ENCODE measurements at regions not wholly inside any gene's neighbourhood (a gene's known extent, or its start where the extent isn't known, plus 50 kb on each side); places are given as distances from the start of the nearest gene placed in this dataset.

DNA sequence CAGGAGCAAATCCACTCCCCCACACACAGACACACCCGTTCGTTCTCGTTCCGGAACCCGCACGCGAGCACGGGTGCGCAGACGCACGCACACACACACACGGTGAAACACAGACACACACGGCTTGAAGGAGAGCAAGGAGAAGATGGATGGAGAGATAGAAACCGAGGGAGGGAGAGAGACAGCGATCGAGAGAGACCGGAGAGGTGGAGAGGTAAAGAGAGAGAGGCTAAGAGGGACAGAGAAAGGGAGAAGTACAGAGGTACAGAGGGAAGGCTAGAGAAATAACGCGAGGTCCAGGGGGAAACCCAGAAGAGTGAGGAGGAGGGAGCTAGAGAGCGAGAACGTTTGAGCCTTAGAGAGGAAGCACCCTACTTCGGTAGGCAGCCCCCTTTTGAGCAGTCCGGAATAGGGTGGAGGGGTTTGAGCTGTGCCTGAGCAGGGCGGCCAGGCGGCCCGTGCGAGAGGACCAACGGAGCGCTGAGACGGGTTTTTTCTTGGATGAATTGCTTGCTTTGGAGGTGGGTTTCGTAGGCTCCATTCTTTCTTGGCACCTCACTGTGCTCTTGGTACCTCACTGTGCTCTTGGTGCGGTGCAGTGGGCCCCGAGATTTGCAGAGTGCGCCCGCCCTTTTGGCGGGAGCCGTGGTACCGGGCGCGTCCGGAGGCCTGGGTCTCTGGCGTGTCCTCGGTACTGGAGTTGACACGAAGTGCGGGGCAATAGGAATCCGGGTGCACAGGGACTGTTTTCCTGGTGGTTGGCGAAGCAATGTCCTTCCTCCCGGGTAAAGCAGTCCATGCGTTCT lies 88.4 kb upstream of the RHOU start (continued):
- no peak for TF ChIP-seq ZNF140 (tag by site-specific recombination; IDR thresholded peaks at IDR 0.05)
- peak; percentile 6; the same call in 1 of the 2 replicates for TF ChIP-seq ZFP69B (tag by site-specific recombination; IDR thresholded peaks at IDR 0.05)
- TF ChIP-seq PRDM10 (tag by site-specific recombination; IDR thresholded peaks at IDR 0.05) = no peak
- TF ChIP-seq ZNF701 (tag by site-specific recombination; IDR thresholded peaks at IDR 0.05) = no peak
- peak; percentile 88 for TF ChIP-seq PRDM1 (tag by site-specific recombination; IDR thresholded peaks at IDR 0.05)
- TF ChIP-seq, protein P1, sequence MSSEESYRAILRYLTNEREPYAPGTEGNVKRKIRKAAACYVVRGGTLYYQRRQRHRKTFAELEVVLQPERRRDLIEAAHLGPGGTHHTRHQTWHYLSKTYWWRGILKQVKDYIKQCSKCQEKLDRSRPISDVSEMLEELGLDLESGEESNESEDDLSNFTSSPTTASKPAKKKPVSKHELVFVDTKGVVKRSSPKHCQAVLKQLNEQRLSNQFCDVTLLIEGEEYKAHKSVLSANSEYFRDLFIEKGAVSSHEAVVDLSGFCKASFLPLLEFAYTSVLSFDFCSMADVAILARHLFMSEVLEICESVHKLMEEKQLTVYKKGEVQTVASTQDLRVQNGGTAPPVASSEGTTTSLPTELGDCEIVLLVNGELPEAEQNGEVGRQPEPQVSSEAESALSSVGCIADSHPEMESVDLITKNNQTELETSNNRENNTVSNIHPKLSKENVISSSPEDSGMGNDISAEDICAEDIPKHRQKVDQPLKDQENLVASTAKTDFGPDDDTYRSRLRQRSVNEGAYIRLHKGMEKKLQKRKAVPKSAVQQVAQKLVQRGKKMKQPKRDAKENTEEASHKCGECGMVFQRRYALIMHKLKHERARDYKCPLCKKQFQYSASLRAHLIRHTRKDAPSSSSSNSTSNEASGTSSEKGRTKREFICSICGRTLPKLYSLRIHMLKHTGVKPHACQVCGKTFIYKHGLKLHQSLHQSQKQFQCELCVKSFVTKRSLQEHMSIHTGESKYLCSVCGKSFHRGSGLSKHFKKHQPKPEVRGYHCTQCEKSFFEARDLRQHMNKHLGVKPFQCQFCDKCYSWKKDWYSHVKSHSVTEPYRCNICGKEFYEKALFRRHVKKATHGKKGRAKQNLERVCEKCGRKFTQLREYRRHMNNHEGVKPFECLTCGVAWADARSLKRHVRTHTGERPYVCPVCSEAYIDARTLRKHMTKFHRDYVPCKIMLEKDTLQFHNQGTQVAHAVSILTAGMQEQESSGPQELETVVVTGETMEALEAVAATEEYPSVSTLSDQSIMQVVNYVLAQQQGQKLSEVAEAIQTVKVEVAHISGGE (tag by site-specific recombination; conservative IDR thresholded peaks at IDR 0.05; ENCODE audit: low read depth) = no peak
- TF ChIP-seq ZNF555 (tag by site-specific recombination; conservative IDR thresholded peaks at IDR 0.05) = no peak
- TF ChIP-seq, protein P2, sequence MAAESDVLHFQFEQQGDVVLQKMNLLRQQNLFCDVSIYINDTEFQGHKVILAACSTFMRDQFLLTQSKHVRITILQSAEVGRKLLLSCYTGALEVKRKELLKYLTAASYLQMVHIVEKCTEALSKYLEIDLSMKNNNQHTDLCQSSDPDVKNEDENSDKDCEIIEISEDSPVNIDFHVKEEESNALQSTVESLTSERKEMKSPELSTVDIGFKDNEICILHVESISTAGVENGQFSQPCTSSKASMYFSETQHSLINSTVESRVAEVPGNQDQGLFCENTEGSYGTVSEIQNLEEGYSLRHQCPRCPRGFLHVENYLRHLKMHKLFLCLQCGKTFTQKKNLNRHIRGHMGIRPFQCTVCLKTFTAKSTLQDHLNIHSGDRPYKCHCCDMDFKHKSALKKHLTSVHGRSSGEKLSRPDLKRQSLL (tag by site-specific recombination; IDR thresholded peaks at IDR 0.05) = 0 out of 2 replicates have a peak, but pooled peaks have one; percentile 4
- TF ChIP-seq GLI4 (tag by site-specific recombination; IDR thresholded peaks at IDR 0.05) = 0 out of 2 replicates have a peak, but pooled peaks have one; percentile 7
- TF ChIP-seq GLI2 (tag by site-specific recombination; IDR thresholded peaks at IDR 0.05; ENCODE audit: borderline replicate concordance, low read depth) = no peak
- TF ChIP-seq ZNF202 (tag by site-specific recombination; IDR thresholded peaks at IDR 0.05; ENCODE audit: borderline replicate concordance) = peak; percentile 58; the same call in 1 of the 2 replicates
- no peak for TF ChIP-seq ZNF155 (tag by site-specific recombination; IDR thresholded peaks at IDR 0.05)
- TF ChIP-seq, protein P3, sequence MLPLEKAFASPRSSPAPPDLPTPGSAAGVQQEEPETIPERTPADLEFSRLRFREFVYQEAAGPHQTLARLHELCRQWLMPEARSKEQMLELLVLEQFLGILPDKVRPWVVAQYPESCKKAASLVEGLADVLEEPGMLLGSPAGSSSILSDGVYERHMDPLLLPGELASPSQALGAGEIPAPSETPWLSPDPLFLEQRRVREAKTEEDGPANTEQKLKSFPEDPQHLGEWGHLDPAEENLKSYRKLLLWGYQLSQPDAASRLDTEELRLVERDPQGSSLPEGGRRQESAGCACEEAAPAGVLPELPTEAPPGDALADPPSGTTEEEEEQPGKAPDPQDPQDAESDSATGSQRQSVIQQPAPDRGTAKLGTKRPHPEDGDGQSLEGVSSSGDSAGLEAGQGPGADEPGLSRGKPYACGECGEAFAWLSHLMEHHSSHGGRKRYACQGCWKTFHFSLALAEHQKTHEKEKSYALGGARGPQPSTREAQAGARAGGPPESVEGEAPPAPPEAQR (tag by site-specific recombination; IDR thresholded peaks at IDR 0.05) = no peak
- no peak for TF ChIP-seq ZNF510 (tag by site-specific recombination; IDR thresholded peaks at IDR 0.05; ENCODE audit: insufficient replicate concordance)
- no peak for TF ChIP-seq ZNF48 (tag by site-specific recombination; IDR thresholded peaks at IDR 0.05)
- no peak for TF ChIP-seq ZNF146 (tag by site-specific recombination; IDR thresholded peaks at IDR 0.05)
- no peak for TF ChIP-seq GLIS1 (tag by site-specific recombination; IDR thresholded peaks at IDR 0.05)
- no peak for TF ChIP-seq HOXD13 (CRISPR knock-in tag; IDR thresholded peaks at IDR 0.05; ENCODE audit: borderline replicate concordance)
- peak; percentile 97 for TF ChIP-seq ZNF366 (tag by site-specific recombination; conservative IDR thresholded peaks at IDR 0.05)
- 0 out of 2 replicates have a peak, but pooled peaks have one; percentile 20 for TF ChIP-seq ZBTB7A (tag by site-specific recombination; IDR thresholded peaks at IDR 0.05; ENCODE audit: low read depth)
- 0 out of 2 replicates have a peak, but pooled peaks have one; percentile 5 for TF ChIP-seq ZFHX2 (tag by site-specific recombination; conservative IDR thresholded peaks at IDR 0.05)
- TF ChIP-seq ZNF513 (tag by site-specific recombination; IDR thresholded peaks at IDR 0.05) = no peak
- peak; percentile 92 for TF ChIP-seq ZNF600 (tag by site-specific recombination; IDR thresholded peaks at IDR 0.05)
- no peak for TF ChIP-seq ZNF10 (tag by site-specific recombination; IDR thresholded peaks at IDR 0.05)
